Stimulated activated naive CD8-positive, alpha-beta T cell treated with anti-CD3 and anti-CD28 coated beads, Interleukin-15, amount 100 ng/mL, for 72 hours (primary cell): ENCODE measurements at regions not wholly inside any gene's neighbourhood (a gene's known extent, or its start where the extent isn't known, plus 50 kb on each side); places are given as distances from the start of the nearest gene placed in this dataset.

ENCODE experiments used
- ATAC-seq: fragments of 150-1000 bp; cut with Tn5 transposase; 2 replicates; pipeline ENCODE4 v1.10.0; 2021; ENCODE audit warnings: mild to moderate bottlenecking, moderate library complexity
- DNase-seq, 2 donors: peaks; one replicate each; pipeline ENCODE4 v3.0.0; 2021 to 2022
- H3K27ac Mint-ChIP-seq, 2 donors: one replicate each; pipeline ENCODE4 v1.8.0; 2022; ENCODE audit warnings: mild to moderate bottlenecking in 2 of 2, mixed read lengths in 2 of 2, moderate library complexity in 2 of 2
- H3K27me3 Mint-ChIP-seq: one replicate; pipeline ENCODE4 v1.8.0; 2022; ENCODE audit warnings: mixed read lengths
- H3K4me1 Mint-ChIP-seq: one replicate; pipeline ENCODE4 v1.8.0; 2022; ENCODE audit warnings: mild to moderate bottlenecking, mixed read lengths
- H3K4me3 Mint-ChIP-seq, 2 donors: one replicate each; pipeline ENCODE4 v1.8.0; 2022; ENCODE audit warnings: mild to moderate bottlenecking in 2 of 2, mixed read lengths in 2 of 2, moderate library complexity in 1 of 2
- H3K9me3 Mint-ChIP-seq, 2 donors: one replicate each; pipeline ENCODE4 v1.8.0; 2022; ENCODE audit warnings: mixed read lengths in 2 of 2

DNA sequence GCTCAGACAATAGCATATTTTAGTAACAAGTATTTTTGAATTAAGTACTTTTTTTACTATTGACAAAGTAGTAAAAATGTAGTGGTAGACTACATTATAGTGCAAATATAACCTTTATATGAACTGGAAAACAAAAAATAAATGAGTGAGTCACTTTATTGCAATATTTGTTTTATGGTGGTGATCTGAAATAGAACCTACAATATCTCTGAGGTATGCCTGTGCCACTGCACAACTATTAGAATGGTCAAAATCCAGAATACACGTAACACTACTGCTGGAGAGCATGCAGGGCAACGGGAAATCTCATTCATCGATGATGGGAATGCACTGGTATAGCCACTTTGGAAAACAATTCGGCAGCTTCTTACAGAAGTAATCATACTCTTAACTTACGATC is 349.0 kb upstream of the NCAM2 start:
- DNase-seq: no peak
- Mint-ChIP-seq H3K4me3 (no peak overlapping the region), H3K9me3 (peaks cover 0 to 8% of the 10 kb centered on the region in 2 donors), H3K4me1 (no peaks in the 10 kb centered on the region), H3K27me3 (no peaks in the 10 kb centered on the region), H3K27ac (no peak overlapping the region)
- ATAC-seq: no peak

DNA sequence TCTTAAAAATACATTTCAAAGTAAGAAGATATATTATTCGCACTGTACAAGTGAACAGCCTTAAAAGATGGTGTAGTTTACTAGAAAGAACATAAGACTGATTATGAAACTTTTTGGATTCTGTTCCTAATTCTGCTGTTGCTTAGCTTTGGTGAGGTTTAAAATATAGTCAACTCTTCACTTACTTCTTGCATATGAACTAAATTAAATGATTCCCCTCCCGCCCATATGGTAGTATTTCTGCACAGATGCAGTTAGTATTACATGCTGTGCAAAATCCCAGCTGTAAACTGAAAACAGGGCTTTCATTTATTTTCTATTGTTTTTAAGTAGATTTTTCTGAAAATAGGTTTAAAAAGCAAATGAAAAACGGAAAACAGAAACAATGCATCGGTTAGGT is 345.4 kb upstream of the NCAM2 start:
- DNase-seq (no peak), ATAC-seq (no peak)
- Mint-ChIP-seq H3K4me1 (no peaks in the 10 kb centered on the region), H3K4me3 (no peak overlapping the region), H3K27me3 (no peaks in the 10 kb centered on the region), H3K27ac (no peak overlapping the region), H3K9me3 (peaks cover 0 to 3% of the 10 kb centered on the region in 2 donors)

DNA sequence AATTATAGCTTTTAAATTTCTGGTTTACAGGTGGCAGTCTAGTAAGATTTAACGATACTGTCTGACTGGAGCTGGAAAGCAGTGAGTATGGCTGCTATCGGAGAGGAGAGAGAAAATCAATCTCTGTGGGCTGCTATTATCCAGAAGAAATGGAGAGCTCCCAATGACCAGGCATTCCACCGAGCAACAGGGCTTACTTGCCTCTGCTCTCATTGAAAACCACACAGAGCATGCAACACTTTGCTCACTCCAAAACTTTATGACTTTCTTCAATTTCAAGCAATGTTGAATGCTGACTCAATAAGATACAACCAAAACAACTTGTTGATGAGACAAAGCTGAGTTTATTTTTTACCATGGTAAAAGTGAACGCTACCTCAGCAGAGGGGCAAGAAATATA is 337.0 kb upstream of the NCAM2 start:
- DNase-seq (no peak), ATAC-seq (no peak)
- Mint-ChIP-seq H3K9me3 (peaks cover 12% of the 10 kb centered on the region in 2 donors), H3K4me1 (no peaks in the 10 kb centered on the region), H3K4me3 (no peak overlapping the region), H3K27ac (no peak overlapping the region), H3K27me3 (no peaks in the 10 kb centered on the region)

DNA sequence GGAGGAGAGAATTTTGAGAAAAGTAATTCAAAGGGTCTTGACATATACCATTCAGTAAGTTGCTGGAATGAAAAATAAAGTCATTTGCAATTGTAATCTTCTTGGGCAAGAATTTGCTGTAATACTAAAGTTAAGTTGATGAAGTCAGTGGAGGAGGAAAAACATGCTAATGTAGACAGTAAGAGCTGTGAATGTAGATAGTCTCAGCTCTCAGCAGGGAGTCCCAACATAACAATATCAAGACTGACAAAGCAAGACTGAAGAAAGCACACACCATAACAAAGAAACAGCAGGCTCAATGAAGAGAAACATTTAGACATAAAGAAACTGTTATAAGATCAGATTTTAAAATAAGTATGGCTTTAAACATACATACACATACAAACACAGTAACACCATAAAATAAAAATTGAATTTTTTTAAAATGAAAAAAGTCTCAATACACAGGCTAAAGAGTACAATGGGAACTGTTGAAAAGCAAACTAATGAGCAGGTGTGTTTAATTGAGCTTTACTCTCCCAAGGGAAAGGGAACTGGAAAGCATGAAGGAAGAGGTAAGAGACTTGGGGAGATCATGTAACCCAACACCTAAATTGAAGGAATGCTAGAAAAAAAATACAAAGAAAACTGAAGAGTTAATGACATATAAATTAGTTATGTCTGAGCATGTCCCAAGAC is 336.3 kb upstream of the NCAM2 start:
- Mint-ChIP-seq H3K4me1 (no peaks in the 10 kb centered on the region), H3K4me3 (no peak overlapping the region), H3K27ac (no peak overlapping the region), H3K27me3 (no peaks in the 10 kb centered on the region), H3K9me3 (peaks cover 12 to 17% of the 10 kb centered on the region in 2 donors)
- no peak for DNase-seq
- ATAC-seq: no peak

DNA sequence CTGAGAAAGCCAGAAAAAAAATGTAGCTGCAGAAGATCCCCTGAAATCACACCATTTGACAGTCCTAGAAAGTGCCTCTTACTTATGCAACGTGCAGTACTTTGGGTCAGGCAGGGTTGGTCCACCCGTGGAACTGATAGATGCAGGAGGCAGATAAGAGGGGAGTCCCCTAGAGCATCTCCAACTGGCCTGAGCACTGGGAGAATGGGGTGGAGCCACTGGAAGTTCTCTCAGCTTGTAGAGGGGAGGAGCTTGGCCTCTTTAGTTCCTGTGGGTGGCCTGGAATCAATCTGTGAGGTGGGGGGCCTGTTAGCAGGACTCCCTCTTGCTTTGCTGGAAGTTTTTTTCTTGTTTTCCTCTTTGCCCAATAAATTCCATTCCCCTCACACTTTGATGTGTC is 335.7 kb upstream of the NCAM2 start:
- no peak for ATAC-seq
- no peaks in the 10 kb centered on the region for H3K27me3 Mint-ChIP-seq
- no peaks in the 10 kb centered on the region for H3K4me1 Mint-ChIP-seq
- no peak overlapping the region for H3K4me3 Mint-ChIP-seq
- DNase-seq: no peak
- H3K27ac Mint-ChIP-seq: no peak overlapping the region
- peaks cover 12 to 17% of the 10 kb centered on the region in 2 donors for H3K9me3 Mint-ChIP-seq

DNA sequence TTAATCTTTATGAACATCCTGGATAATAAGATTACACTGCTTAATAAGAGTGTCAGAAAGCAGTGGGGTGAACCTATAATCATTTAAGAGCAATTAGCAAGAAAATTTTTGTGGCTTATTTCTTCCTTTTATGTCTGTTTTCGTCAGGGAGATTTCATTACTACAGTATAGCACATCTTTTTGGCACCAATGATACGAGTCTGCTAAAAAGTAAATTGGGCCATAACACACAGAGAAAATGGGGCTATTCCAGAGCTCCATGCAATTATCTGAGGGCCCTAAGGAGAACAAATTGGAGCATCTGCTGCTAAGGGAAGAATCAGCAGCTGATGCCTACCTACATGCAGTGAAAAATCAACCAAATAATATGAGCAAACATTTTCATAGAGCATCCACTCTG is 330.3 kb upstream of the NCAM2 start:
- no peak overlapping the region for H3K4me3 Mint-ChIP-seq
- H3K9me3 Mint-ChIP-seq: peaks cover 10 to 20% of the 10 kb centered on the region in 2 donors
- DNase-seq: no peak
- H3K4me1 Mint-ChIP-seq: no peaks in the 10 kb centered on the region
- H3K27me3 Mint-ChIP-seq: no peaks in the 10 kb centered on the region
- H3K27ac Mint-ChIP-seq: no peak overlapping the region
- ATAC-seq: no peak

DNA sequence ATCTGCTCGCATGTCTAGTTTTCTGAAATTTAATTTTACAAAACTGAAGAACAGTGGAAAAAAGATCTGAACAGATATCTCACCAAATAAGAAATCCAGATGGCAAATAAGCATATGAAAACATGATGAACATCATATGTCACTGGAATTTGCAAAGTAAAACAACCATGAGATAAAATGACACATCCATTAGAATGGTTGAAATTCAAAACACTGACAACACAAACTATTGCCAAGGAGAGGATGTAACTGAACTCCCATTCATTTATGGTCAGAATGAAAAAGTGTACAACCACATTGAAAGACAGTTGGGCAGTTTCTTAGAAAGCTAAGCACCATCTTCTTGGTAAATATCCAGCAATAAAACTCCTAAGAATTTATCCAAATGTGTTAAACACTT is 312.7 kb upstream of the NCAM2 start:
- Mint-ChIP-seq H3K9me3 (peaks cover 6 to 8% of the 10 kb centered on the region in 2 donors), H3K4me3 (no peak overlapping the region), H3K27ac (no peak overlapping the region), H3K4me1 (no peaks in the 10 kb centered on the region), H3K27me3 (no peaks in the 10 kb centered on the region)
- ATAC-seq: no peak
- no peak for DNase-seq

DNA sequence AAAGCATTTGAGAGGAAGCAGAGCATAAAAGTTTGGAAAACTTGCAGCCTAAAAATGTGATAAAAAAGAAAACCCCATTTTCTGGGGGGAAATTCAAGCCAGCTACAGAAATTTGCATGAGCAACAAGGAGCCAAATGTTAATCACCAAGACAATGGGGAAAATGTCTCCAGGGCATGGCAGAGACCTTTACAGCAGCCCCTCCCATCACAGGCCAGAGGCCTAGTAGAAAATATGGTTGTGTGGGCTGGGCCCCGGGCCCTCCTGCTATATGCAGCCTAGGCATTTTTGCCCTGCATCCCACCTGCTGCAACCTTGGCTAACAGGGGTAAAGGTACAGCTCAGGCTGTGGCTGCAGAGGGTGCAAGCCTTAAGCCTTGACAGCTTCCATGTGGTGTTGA is 299.6 kb upstream of the NCAM2 start:
- no peak for ATAC-seq
- Mint-ChIP-seq H3K4me1 (no peaks in the 10 kb centered on the region), H3K27ac (no peak overlapping the region), H3K27me3 (no peaks in the 10 kb centered on the region), H3K4me3 (no peak overlapping the region), H3K9me3 (peaks cover 11 to 19% of the 10 kb centered on the region in 2 donors)
- DNase-seq: no peak

DNA sequence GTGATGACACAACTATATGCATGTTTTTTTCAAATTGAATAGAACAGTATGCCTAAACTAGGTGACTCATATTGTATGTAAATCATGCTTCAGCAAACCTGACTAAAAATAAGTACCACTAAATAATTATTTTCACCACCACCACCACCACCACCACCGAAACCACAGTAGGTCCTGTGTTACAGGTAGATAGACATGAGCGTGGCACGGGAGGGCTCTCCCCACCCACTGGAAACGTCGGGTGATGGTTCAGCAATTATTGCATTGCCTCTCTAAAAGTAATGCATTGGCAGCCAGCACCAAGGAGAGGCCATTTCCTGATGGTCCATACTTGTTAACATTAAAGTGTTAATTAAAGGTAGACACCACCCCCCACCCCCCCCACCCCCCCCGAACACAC is 297.0 kb upstream of the NCAM2 start:
- Mint-ChIP-seq H3K27ac (no peak overlapping the region), H3K9me3 (peaks cover 11 to 19% of the 10 kb centered on the region in 2 donors), H3K4me1 (no peaks in the 10 kb centered on the region), H3K27me3 (no peaks in the 10 kb centered on the region), H3K4me3 (no peak overlapping the region)
- ATAC-seq (no peak), DNase-seq (no peak)

DNA sequence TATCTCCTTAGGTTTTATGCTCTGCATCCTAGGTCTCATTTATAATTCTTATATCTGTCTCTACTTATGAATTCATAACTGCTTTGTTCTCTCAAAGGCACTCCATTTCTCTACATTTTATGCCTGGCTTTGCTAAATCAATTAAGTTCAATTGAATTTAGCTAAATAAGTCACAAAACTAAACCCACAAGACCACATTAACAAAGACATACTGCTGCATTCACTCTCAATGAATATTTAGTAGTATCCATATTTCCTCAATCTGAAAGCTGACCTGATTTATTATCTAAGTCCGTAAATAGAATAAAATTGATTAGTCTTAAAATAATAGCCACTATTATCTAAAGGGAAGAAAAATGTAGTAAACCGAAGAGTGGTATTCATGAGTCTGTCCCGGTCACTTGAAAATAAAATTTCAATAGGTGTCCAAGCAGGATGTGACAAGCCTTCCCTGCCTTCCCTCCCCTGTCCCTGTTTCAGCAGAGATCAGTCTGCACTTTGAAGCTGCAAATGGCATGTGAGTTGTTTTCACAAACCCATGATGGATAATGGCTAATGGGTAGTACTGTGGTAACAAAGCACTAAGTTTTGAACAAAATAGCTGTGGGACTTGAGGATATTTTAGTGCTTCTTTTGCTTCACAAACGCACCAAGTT is 295.0 kb upstream of the NCAM2 start:
- Mint-ChIP-seq H3K27ac (no peak overlapping the region), H3K4me3 (no peak overlapping the region), H3K27me3 (no peaks in the 10 kb centered on the region), H3K9me3 (peaks cover 11 to 19% of the 10 kb centered on the region in 2 donors), H3K4me1 (no peaks in the 10 kb centered on the region)
- DNase-seq (no peak), ATAC-seq (no peak)

DNA sequence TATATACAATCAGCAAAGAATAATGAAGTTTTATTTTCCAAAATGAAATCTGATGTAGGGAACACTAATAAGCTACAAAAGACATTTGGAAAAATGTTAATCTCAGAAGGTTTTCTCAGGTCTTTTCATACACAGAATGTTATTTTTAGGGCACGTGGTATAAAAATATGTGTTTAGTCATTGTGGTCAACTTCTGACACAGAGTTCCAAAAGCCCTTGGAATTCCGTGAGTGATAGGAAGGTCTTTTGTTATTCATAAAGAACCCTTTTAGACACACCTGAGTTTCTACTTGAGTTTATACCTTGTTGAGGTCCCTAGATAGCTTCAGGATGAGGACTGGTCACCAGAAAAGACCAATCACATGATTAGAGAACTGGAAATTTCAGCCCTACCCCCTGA is 277.6 kb upstream of the NCAM2 start:
- H3K9me3 Mint-ChIP-seq: peaks cover 11 to 17% of the 10 kb centered on the region in 2 donors
- H3K27me3 Mint-ChIP-seq: no peaks in the 10 kb centered on the region
- no peaks in the 10 kb centered on the region for H3K4me1 Mint-ChIP-seq
- ATAC-seq (no peak), DNase-seq (no peak)
- H3K4me3 Mint-ChIP-seq: no peak overlapping the region
- H3K27ac Mint-ChIP-seq: no peak overlapping the region

DNA sequence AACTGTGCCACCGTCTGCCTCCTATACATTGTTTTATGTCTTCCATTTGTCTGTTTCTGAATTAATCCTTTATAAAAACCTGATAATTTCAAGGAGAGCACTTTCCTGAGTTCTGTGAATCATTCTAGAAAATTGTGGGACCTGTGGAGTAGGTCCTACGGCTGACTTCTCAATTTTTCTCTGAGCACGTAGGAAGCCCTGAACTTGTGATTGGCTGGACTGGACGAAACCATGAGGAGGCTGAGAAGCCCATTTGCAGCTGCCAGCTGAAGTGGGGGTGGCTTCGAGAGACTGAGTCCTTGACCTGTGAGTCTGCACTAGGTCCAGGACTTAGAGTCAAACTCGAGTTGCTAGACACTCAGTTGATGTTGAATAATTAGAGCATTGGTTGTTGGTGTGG is 277.1 kb upstream of the NCAM2 start:
- Mint-ChIP-seq H3K4me1 (no peaks in the 10 kb centered on the region), H3K4me3 (no peak overlapping the region), H3K9me3 (peaks cover 11 to 17% of the 10 kb centered on the region in 2 donors), H3K27ac (no peak overlapping the region), H3K27me3 (no peaks in the 10 kb centered on the region)
- no peak for DNase-seq
- ATAC-seq: no peak

DNA sequence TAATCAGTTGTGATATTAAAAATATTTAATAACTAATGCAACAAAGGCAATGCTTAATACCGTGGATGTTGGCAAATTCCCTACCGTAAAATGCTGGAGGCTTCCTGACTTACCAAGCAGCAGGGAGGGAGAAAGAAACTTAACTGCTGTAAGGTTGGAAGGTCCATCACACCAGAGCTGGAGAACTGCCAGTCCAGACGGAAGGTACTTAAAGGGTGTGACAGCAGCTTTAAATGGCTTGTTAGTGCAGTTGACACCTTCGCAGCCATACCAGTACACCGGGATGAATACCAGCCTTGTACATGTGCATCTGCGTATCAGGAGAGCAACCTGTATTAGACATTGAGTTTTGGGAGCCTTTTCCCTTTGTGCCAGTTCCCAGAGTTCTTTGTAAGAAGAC is 269.5 kb upstream of the NCAM2 start:
- H3K4me3 Mint-ChIP-seq: no peak overlapping the region
- no peaks in the 10 kb centered on the region for H3K27me3 Mint-ChIP-seq
- DNase-seq: no peak
- peaks cover 8% of the 10 kb centered on the region in 2 donors for H3K9me3 Mint-ChIP-seq
- no peak for ATAC-seq
- no peak overlapping the region for H3K27ac Mint-ChIP-seq
- H3K4me1 Mint-ChIP-seq: no peaks in the 10 kb centered on the region

DNA sequence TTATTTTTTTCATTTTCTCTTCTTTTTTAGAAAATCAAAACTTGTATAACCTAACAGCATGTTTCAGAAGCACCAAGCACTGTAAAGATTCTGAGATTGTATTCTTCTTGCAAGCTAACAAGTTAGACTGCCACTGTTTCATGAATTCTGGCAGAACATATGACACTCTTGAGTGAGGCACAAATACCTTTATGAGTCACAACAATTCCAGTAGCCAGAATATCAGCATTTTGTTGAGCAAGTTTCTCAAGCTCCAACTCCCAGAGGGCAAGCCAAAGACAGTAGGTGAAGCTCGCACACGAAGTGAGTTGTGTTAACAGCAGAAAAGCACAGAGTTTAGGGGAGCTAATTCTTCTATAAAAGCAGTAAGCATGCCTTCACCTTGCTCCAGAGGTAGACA is 268.8 kb upstream of the NCAM2 start:
- ATAC-seq (no peak), DNase-seq (no peak)
- peaks cover 8% of the 10 kb centered on the region in 2 donors for H3K9me3 Mint-ChIP-seq
- no peak overlapping the region for H3K4me3 Mint-ChIP-seq
- no peak overlapping the region for H3K27ac Mint-ChIP-seq
- no peaks in the 10 kb centered on the region for H3K27me3 Mint-ChIP-seq
- no peaks in the 10 kb centered on the region for H3K4me1 Mint-ChIP-seq

DNA sequence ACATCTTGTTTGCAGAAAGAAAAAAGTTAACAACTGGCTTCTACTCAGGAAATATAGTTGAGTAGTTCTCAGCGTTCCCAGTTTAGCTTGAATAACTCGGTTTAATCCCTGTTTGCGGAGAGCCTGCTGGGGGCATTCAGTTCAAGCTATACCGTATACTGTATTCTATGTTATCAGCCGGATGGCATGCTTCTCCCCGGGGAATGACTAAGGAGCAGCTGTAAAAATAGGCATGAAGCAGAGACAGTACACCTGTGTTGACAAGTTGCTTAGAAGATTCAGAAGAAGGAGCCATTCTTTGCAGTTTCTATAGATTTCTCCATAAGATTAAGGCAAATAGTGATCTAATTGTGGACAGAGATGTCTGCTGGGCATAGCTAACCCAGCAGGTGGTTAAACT is 267.8 kb upstream of the NCAM2 start:
- ATAC-seq (no peak), DNase-seq (no peak)
- no peaks in the 10 kb centered on the region for H3K4me1 Mint-ChIP-seq
- no peak overlapping the region for H3K4me3 Mint-ChIP-seq
- peaks cover 8% of the 10 kb centered on the region in 2 donors for H3K9me3 Mint-ChIP-seq
- no peaks in the 10 kb centered on the region for H3K27me3 Mint-ChIP-seq
- H3K27ac Mint-ChIP-seq: no peak overlapping the region

DNA sequence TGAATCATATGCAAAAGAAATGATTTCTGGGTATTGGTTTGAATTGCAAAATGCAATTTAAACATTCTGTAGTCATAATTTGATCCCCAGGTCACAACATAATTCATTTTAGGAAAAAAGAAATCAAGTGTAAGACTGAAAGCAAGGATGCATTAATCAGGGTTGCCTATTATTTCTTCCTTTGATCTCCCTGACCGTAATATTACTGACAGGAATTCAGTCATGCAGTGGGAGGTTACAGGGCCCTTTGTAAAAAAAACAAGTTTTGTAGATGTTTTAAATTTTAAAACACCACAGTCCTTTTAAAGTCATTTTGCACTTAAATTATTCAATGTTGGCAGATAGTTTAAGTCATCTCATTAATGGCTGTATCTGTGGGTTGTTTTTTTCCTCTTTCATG is 263.0 kb upstream of the NCAM2 start:
- H3K27ac Mint-ChIP-seq: no peak overlapping the region
- no peak for ATAC-seq
- peaks cover 7 to 11% of the 10 kb centered on the region in 2 donors for H3K9me3 Mint-ChIP-seq
- no peaks in the 10 kb centered on the region for H3K4me1 Mint-ChIP-seq
- no peak for DNase-seq
- H3K4me3 Mint-ChIP-seq: no peak overlapping the region
- H3K27me3 Mint-ChIP-seq: no peaks in the 10 kb centered on the region
